Upper lobe of right lung (tissue), 1 donor: ENCODE measurements at regions not wholly inside any gene's neighbourhood (a gene's known extent, or its start where the extent isn't known, plus 50 kb on each side); places are given as distances from the start of the nearest gene placed in this dataset.
A peak's percentile ranks its signal among the peaks of the same experiment; 100 is the strongest.

Experiments
- ATAC-seq: fragments of 200-7000 bp; cut with Tn5 transposase; one replicate; pipeline ENCODE4 v1.9.1; 2020; ENCODE audit warnings: mild to moderate bottlenecking, moderate library complexity
- DNase-seq: peaks from one replicate; pipeline ENCODE4 v3.0.0-alpha.2; 2020
- H3K27ac ChIP-seq: fragments of 200-600 bp; one replicate; pipeline ENCODE4 v1.8.0; 2022
- H3K27me3 ChIP-seq: fragments of 200-600 bp; one replicate; pipeline ENCODE4 v1.8.0; 2022; ENCODE audit warnings: mild to moderate bottlenecking
- H3K36me3 ChIP-seq: fragments of 200-600 bp; one replicate; pipeline ENCODE4 v1.8.0; 2022
- H3K4me1 ChIP-seq: fragments of 200-600 bp; one replicate; pipeline ENCODE4 v1.8.0; 2022
- H3K4me3 ChIP-seq: fragments of 200-600 bp; one replicate; pipeline ENCODE4 v1.8.0; 2022; ENCODE audit warnings: mild to moderate bottlenecking
- H3K9me3 ChIP-seq: fragments of 200-600 bp; one replicate; pipeline ENCODE4 v1.8.0; 2022
- CTCF ChIP-seq: fragments of 200-600 bp; IDR thresholded peaks from one replicate; pipeline ENCODE4 v1.8.0; 2022; ENCODE audit warnings: antibody characterized with exemption
- intact Hi-C: fragments of 100-400 bp; cut with DNase I; formaldehyde crosslinking; loops from one replicate; pipeline ENCODE4 v1.11.0; 2022
- donor health status: DM: no; HTN: yes; CAD: no; lungs with severe emphysema.

GRCh38 chr11:29119707-29120618 is 896.9 kb downstream of the KCNA4 start:
- peaks cover 6% of the 10 kb centered on the region for H3K4me1 ChIP-seq
- no peak overlapping the region for H3K4me3 ChIP-seq
- no peak for TF ChIP-seq CTCF
- peak; percentile 88 for ATAC-seq
- no peak for DNase-seq
- peak overlapping the region; percentile 25 for H3K27ac ChIP-seq
- no peaks in the 10 kb centered on the region for H3K36me3 ChIP-seq
- H3K9me3 ChIP-seq = no peaks in the 10 kb centered on the region
- no peaks in the 10 kb centered on the region for H3K27me3 ChIP-seq
- intact Hi-C loops = no loop called here

- TF ChIP-seq CTCF = no peak
- Histone ChIP-seq H3K4me1 (peaks cover 6% of the 10 kb centered on the region), H3K9me3 (no peaks in the 10 kb centered on the region), H3K36me3 (no peaks in the 10 kb centered on the region), H3K4me3 (no peak overlapping the region), H3K27ac (peak overlapping the region; percentile 25), H3K27me3 (no peaks in the 10 kb centered on the region)
- intact Hi-C loops = no loop called here
- ATAC-seq (no peak), DNase-seq (no peak)
These were observed 897.7 kb downstream of the KCNA4 start for GRCh38 chr11:29119116-29119515.

GRCh38 chr11:29100967-29101366 is 915.9 kb downstream of the KCNA4 start:
- H3K36me3 ChIP-seq = no peaks in the 10 kb centered on the region
- ATAC-seq (no peak), DNase-seq (no peak)
- H3K27me3 ChIP-seq = no peaks in the 10 kb centered on the region
- H3K27ac ChIP-seq = no peak overlapping the region
- no peaks in the 10 kb centered on the region for H3K4me1 ChIP-seq
- intact Hi-C loops = no loop called here
- no peak for TF ChIP-seq CTCF
- H3K4me3 ChIP-seq = no peak overlapping the region
- no peaks in the 10 kb centered on the region for H3K9me3 ChIP-seq

- DNase-seq (no peak), ATAC-seq (no peak)
- Histone ChIP-seq H3K9me3 (no peaks in the 10 kb centered on the region), H3K4me1 (no peaks in the 10 kb centered on the region), H3K27ac (no peak overlapping the region), H3K36me3 (no peaks in the 10 kb centered on the region), H3K4me3 (no peak overlapping the region), H3K27me3 (no peaks in the 10 kb centered on the region)
- TF ChIP-seq CTCF = no peak
- intact Hi-C loops = no loop called here
These were observed 921.0 kb downstream of the KCNA4 start for GRCh38 chr11:29095821-29096220.

- no peaks in the 10 kb centered on the region for H3K4me1 ChIP-seq
- no peak for ATAC-seq
- H3K4me3 ChIP-seq = no peak overlapping the region
- intact Hi-C loops = no loop called here
- H3K9me3 ChIP-seq = no peaks in the 10 kb centered on the region
- no peak for DNase-seq
- no peaks in the 10 kb centered on the region for H3K36me3 ChIP-seq
- no peaks in the 10 kb centered on the region for H3K27me3 ChIP-seq
- no peak for TF ChIP-seq CTCF
- no peak overlapping the region for H3K27ac ChIP-seq
These were observed 923.3 kb downstream of the KCNA4 start for GRCh38 chr11:29093416-29094120.
